ENCODE measurements at regions not wholly inside any gene's neighbourhood (a gene's known extent, or its start where the extent isn't known, plus 50 kb on each side); places are given as distances from the start of the nearest gene placed in this dataset.
"Not testable (repeated sequence)": the region's sequence is repeated elsewhere in the genome, so short reads cannot be mapped to it uniquely, and the experiment has no call there.

DNA sequence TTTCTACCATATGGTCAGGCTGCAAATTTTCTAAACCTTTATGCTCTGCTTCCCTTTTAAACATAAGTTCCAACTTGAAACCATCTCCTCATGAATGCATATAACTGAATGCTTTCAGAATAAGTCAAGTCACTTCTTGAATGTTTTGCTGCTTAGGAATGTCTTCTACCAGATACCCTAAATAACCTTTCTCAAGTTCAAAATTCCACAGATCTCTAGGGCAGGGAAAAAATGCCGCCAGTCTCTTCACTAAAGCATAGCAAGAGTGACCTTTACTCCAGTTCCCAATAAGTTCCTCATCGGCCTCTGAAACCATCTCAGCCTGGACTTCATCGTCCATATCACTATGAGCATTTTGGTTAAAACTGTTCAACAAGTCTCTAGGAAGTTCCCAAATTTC, 1011.2 kb upstream of the CITED2 start:
- in situ Hi-C loops (cut with MboI; ENCODE audit: low sequenced_read_pairs): no loop called here

DNA sequence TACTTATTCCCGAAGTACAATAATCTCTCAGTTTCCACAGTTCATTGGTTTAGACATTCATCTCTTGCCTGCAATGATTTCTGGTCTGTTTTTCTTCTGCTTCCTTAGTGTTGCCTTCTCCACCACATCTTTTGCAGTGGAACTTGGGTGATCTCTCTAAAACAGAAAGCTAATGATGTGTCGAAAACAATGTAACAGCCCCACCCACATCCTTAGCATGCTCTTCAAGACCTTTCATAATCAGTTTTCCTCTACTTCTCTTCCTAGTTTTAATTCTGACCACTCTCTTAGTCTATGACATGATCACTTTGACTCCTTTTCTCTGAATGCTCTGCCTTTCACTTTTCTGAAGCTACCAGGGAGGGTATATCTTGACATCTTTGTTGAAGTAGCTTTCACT, 1007.9 kb upstream of the CITED2 start:
- in situ Hi-C loops (cut with MboI; ENCODE audit: low sequenced_read_pairs): no loop called here

DNA sequence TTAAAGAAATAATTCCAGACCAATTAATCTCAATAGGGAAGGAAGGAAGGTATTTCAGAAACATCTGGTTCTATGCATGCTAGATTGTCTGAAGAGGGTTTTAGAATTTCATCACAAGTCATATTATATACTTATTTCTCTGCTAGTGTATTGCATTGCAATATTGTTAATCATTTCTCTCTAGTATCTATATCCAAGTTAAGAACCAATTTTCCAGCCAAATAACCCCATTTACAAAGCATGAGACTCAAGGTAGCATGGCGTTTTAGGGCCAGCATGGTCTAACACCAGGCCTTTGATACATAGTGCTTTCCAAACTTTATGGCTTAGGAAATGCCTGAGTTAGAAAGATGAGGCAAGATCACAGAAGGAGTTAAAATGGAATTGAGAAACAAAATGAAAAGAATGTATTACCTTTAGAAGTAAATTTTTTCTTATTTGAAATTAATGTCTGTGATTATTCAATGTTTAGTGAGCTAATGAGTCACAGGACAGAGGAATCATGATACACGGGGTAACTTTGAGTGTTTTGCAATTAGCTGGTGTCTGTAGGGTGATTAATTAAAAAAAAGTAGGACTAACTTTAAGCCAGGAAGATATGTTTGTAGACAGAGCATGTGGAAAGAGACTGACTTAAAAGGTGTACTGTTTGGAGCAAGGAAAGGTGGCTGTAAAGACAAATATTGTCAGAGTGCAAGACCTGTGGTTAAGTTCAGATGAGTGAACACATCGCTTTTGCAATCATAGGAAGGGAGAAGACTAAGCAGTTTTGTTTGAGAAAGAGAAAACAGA, 1006.2 kb upstream of the CITED2 start:
- in situ Hi-C loops (cut with MboI; ENCODE audit: low sequenced_read_pairs): no loop called here

DNA sequence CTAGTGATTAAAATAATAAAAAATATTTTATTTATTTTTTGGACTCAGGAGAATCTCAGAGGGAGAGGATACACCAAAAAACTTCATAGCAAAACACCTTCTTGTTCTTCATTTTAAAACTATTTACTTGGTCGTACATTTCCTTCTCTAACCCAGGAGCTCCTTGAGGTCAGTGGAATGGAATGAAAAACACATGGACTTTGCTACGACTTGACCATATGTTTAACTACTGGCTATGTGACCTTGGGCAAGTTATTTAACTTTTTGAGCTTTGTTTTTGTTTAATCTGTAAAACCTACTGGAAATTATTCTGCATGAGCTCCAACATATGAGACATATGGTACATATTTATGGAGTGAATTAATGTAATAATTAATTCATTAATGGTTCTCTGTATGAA, 1005.5 kb upstream of the CITED2 start:
- in situ Hi-C loops (cut with MboI; ENCODE audit: low sequenced_read_pairs): no loop called here

DNA sequence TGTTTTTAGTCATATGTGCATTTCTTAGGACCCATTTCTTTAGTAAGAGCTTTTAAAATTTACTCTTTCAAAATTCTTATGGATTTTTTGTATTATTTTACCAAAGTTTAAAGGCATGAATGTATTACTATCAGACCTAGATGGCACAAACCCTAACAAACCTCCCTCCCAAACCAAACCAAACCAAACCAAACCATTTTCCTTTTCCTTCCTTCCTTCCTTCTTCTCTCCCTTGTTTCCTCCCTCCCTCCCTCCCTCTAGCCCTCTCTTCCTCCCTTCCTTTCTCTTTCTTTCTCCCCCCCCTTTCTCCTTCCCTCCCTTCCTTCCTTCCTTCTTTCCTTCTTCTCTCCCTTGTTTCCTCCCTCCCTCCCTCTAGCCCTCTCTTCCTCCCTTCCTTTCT, 1001.8 kb upstream of the CITED2 start:
- in situ Hi-C loops (cut with MboI; ENCODE audit: low sequenced_read_pairs): no loop called here

DNA sequence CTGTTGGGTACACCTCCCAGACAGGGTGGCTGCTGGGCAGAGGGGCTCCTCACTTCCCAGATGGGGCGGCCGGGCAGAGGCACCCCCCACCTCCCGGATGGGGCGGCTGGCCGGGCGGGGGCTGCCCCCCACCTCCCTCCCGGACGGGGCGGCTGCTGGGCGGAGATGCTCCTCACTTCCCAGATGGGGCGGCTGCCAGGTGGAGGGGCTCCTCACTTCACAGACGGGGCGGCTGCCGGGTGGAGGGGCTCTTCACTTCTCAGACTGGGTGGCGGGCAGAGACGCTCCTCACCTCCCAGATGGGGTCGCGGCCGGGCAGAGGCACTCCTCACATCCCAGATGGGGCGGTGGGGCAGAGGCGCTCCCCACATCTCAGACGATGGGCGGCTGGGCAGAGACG, 999.3 kb upstream of the CITED2 start:
- in situ Hi-C loops (cut with MboI; ENCODE audit: low sequenced_read_pairs): not testable (repeated sequence)

DNA sequence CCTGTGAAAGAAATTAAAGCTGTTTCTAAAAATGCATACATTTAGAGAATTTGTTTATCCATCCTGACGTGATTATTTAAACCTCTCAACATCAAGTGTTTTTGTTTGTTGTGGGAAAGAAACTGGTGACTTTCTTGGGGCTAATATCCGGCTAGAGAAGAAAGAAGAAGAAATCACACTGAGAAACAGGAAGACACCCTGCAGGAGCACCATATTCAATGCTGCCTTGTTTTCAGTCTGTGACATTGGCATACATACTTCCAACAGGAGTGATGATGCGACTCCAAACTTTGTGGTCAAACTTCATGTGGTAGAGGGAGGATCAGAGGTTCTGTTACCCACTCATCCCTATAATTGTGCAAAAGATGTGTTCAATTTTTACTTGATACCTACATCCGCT, 997.6 kb upstream of the CITED2 start:
- in situ Hi-C loops (cut with MboI; ENCODE audit: low sequenced_read_pairs): no loop called here

DNA sequence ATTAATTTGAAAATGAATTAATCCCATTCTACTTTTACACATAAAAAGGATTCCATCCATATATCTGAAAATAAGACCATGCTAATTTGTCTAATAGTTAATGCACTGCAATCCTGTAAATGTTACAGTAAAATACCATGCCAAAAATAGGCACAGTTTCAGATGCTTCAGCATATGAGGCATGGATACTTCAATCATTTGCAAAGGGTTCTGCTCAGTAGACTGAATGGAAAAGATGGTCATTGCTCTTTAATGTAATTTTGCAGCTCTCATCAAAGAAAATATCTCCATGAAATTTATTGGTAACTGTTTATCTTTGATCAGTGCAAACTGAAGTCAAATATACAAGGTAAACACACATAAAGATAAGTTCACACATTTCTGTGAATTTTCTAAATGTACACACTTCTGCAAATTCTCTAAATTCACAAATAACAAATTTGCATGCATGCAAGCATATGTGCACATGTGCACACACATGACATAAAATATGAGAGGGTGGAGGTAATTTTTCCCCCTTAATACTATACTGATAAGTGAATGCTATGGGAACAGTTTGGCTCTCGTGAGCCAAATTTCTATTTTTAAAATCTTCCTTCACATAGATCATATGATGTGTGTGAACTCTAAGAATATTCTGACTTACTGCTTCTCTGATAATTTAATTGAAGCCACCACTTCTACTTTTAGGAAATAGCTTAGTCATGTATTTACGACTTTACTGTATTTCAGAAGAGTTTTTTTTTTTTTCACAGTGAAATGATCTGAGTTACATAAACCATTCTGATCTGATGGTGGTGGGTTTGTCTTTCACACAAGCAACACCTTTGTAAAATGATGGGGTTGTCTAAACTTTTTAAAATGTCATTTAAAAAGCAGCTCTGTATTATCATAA, 996.8 kb upstream of the CITED2 start:
- in situ Hi-C loops (cut with MboI; ENCODE audit: low sequenced_read_pairs): no loop called here

DNA sequence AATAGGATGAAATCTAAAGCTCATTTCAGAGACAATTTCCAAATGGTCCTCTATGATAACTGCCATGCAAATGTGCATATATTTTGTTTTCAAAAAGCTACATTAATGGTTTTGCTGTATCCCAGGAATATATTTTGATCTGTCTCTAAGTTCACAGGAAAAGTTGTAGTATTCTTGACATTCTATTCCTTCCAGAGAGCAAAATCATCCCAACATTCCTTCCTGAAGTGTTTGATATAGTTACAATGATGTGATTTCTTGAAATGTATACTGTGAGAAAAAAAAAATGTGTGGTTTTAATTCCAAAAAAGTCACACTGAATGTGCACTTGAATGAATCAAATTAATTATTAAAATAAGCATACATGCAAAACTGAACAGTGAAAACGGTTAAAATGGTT, 996.0 kb upstream of the CITED2 start:
- in situ Hi-C loops (cut with MboI; ENCODE audit: low sequenced_read_pairs): no loop called here

DNA sequence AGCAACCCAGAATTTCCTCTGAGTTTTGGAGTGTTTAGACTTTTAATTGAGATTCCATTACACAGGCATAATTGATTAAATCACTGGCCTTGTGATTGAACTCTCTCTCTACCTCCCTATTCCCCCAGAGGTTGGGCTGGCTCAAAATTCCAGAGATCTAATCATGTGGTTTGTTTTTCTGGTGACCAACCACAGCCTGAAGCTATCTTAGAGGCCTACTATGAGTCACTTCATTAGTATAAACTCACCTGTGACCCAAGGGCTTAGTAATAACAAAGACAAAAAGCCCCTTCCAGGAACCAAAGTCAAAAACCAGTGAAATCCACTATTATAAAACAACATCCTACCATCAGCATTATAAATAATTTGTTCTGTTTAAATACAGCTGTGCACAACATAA, 992.5 kb upstream of the CITED2 start:
- in situ Hi-C loops (cut with MboI; ENCODE audit: low sequenced_read_pairs): no loop called here

DNA sequence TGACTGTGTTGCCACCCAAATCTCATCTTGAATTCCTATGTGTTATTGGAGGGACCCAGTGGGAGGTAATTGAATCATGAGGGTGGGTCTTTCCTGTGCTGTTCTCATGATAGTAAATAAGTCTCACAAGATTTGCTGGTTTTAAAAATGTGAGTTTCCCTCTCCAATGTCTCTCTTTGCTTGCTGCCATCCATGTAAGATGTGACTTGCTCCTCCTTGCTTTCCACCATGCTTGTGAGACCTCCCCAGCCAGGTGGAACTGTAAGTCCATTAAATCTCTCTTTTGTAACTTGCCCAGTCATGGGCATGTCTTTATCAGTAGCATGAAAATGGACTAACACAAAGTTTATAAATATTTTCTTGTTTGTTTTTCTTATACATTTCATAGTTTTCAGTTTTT, 990.5 kb upstream of the CITED2 start:
- in situ Hi-C loops (cut with MboI; ENCODE audit: low sequenced_read_pairs): no loop called here

DNA sequence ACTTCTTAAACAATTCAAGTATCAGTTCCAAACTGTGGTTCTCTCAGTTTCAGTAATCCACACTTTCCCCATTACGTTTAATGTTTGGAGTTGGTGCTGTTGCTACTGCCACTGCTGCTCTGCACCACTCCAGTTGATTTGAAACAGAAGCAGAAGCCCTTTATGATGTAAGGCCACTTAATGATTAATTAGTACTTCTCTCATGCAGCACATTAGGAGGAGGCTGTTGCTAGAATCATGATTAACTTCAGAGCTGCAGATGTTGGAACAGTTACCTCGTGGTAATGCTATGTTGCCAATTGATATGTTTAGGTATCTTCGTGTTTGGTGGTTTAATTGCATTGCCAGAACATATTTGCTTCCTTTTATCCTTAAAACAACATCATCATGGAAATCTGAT, 986.2 kb upstream of the CITED2 start:
- in situ Hi-C loops (cut with MboI; ENCODE audit: low sequenced_read_pairs): no loop called here

DNA sequence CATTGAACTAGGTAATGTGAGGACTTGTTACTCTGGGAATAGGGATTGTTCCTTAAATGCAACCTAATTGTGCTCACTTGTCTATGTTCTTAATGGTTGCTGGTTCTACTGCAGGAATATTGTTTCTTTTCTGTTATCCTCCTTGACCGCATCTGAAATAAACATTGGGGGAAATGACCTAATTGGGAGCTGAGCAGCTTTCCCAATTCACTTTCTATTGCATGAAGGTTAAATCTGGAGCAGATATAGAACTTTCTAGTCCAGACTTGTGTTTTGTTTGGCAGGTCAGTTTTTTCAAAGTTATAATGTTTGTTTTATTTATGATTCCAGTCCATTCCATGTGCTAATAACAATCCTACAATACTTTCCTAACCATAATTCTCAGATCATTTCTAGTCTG, 981.0 kb upstream of the CITED2 start:
- in situ Hi-C loops (cut with MboI; ENCODE audit: low sequenced_read_pairs): no loop called here

DNA sequence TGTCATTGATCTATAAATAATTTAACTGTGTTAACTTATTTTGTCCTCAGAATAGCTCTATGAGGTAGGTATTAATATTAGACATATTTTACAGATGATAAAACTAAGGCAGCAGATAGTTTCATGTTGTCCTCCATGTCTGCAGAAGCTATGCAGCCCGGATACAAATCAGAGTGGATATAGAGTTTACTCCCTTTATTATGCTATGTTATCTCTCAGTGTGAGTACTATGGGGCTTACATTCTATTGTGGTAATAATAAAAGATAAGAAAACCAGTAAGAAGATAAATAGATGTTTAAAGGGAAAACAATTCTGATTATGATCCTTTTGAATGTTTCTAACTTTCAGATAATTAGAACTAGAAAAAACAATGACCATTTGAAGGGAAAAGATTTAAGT, 979.8 kb upstream of the CITED2 start:
- in situ Hi-C loops (cut with MboI; ENCODE audit: low sequenced_read_pairs): no loop called here

DNA sequence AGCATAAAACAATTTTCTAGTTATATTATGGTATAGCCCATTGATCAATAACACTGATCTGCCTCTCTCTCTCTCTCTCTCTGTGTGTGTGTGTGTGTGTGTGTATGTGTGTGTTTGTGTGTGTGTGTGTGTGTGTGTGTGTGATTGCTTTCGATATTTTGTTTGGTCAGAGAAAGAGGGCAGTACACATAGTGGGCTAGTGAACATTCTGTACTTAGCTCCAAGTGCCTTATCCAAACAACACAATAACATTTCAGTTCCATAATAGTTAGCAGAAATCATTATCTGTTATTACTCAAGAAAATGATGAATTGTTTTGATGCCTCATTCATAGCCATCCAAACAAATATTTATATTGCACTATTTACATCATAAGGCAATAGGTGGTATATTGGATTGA, 979.1 kb upstream of the CITED2 start:
- in situ Hi-C loops (cut with MboI; ENCODE audit: low sequenced_read_pairs): no loop called here

DNA sequence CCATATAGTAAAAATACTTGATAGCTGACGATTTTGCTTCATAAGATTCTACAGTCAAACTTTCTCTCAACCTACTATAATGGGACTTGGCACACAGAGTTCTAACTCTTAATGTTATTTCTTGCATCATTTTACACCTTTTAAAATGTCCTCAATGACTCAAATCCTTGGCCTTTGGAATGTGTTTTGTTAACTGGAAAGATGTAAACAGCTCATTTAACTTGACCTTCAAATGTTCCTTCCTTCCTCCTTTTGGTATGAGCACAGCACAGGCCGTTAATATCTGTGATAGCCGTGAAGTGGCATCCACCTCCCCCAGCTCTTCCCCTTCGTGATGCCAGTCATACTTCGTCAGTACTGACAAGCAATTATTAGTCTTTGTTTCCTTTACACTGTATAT, 972.0 kb upstream of the CITED2 start:
- in situ Hi-C loops (cut with MboI; ENCODE audit: low sequenced_read_pairs): no loop called here

DNA sequence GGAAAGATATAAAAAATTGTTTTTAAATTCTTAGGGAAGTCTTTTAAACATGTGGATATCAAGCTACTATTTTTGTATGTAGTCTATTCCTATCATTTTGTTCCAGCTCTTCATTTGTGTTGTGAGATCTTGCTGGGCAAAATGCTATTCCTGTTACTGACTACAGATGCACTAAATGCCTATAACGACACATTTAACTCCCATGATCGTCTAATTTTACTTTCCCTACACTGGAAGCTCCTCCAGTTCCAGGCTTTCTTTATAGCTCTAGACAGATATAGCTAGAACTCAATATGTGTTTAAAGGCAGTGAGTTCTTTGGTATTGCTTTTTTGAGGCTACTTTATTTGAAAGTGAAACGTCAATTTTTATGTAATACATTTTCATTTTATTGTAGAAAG, 971.5 kb upstream of the CITED2 start:
- in situ Hi-C loops (cut with MboI; ENCODE audit: low sequenced_read_pairs): no loop called here

DNA sequence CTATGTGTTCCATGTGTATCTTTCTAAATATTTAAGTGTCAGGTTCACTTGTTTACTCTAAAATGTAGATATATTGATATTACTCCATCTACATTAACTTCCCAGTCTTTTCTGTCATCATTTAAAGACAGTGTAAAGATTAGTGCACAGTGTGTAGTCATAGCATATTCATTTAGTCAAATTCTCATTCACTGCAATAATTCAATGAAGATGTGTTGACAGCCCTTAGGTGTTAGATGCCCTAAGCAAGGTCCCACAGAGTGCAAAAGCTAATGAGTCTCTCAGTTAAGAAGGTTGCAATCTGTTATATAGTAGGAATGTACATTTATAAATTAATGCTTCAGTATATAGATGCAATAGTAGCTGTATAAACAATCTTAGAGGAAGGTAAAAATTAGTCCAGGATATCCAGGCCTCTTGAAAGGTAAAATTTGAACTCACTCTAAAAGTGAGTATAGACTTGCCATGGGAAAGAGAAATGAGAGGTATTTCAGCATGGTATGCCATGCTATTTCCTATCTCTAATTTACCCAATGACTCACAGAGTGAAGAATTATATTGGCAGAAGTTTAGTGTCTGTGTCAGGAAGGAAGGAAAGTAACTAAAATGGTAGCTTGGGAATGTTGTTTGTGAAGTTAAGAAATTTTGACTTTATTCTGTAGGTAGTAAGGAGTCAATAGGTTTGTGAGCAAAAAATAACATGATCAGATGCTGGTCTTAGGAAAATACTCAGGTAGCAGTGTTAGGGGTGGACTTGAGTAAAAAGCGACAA, 969.9 kb upstream of the CITED2 start:
- in situ Hi-C loops (cut with MboI; ENCODE audit: low sequenced_read_pairs): no loop called here

DNA sequence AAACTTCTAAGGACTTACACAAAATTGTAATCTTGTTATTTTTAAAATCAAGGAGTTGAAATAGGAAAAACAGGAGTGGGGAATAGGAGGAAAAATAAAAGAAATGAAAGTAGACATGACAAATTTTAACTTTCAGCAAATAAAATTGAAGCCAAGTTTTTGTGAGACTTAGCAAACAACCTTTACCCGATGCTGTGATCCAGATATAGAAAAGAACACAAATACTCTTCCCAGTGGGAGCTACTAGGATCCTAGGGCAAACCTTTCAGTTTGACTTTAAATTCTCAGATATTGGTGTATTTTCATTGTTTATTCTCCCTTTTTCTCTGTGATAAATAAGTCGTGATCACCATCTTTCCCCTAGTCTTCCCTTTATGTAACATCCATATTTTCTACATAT, 968.7 kb upstream of the CITED2 start:
- in situ Hi-C loops (cut with MboI; ENCODE audit: low sequenced_read_pairs): no loop called here

DNA sequence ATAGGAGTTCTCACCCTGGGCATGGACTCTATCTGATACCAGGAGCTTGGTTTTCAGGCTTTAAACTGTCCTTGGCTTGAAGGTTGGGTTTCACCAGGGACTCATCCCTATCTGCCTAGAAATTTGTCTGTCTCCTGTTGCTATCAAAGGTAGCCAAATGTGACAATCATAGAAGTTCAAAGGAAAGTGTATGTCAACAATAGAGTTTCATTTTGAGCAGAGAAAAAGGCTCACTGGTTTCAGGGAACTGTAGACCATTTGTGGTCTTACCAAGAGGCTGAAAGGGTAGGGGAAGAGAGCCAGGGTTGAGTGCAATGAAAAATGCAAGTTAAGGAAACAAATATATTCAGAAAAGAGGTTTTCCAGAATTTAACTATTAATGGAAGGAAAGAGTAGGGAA, 966.8 kb upstream of the CITED2 start:
- in situ Hi-C loops (cut with MboI; ENCODE audit: low sequenced_read_pairs): no loop called here

DNA sequence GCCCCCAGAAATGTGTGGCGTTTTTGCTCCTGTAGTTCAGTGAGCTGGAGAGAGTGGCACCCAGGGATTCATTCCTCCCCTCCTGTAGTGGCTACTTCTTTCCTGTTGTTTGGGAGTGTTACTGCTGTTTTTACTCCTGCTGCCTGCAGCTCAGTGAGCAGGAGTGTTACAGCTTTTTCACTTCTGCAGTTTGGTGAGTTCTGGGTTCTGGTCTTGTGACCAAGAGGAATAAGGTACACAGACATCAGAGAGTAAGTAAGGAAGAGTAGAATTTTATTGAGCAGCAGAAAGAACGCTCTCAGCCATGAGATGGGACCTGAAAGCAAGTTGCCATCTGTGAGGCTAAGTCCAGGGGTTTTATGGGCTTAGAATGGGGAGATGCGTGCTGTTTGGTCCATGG, 966.3 kb upstream of the CITED2 start:
- in situ Hi-C loops (cut with MboI; ENCODE audit: low sequenced_read_pairs): no loop called here

DNA sequence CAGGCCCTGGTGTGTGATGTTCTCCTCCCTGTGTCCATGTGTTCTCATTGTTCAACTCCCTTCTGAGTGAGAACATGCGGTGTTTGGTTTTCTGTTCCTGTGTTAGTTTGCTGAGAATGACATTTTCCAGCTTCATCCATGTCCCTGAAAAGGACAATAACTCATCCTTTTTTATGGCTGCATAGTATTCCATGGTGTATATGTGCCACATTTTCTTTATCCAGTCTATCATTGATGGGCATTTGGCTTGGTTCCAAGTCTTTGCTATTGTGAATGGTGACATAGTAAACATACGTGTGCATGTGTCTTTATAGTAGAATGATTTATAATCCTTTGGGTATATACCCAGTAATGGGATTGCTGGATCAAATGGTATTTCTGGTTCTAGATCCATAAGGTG, 964.6 kb upstream of the CITED2 start:
- in situ Hi-C loops (cut with MboI; ENCODE audit: low sequenced_read_pairs): not testable (repeated sequence)

All from HL-60/S4 treated with retinoic acid at 250 ng/mL for 4 days and 3 days (cell line).